ENCODE measurements at regions not wholly inside any gene's neighbourhood (a gene's known extent, or its start where the extent isn't known, plus 50 kb on each side); places are given as distances from the start of the nearest gene placed in this dataset.
"Not testable (repeated sequence)": the region's sequence is repeated elsewhere in the genome, so short reads cannot be mapped to it uniquely, and the experiment has no call there.

- no peak overlapping the region for H3K4me3 ChIP-seq (ENCODE audit: low read depth, low read length)
- TF ChIP-seq CTCF (IDR thresholded peaks at IDR 0.05; ENCODE audit: insufficient read depth, low read depth, low read length): no peak
- DNase-seq (ENCODE audit: low read depth): no peak
These were observed 57.8 kb upstream of the LYRM9 start for GRCh38 chr17:27950995-27951394.

GRCh38 chr17:27951872-27952271 lies 58.7 kb upstream of the LYRM9 start:
- no peak for TF ChIP-seq CTCF (IDR thresholded peaks at IDR 0.05; ENCODE audit: insufficient read depth, low read depth, low read length)
- DNase-seq (ENCODE audit: low read depth): no peak
- H3K4me3 ChIP-seq (ENCODE audit: low read depth, low read length): no peak overlapping the region

- no peak for TF ChIP-seq CTCF (IDR thresholded peaks at IDR 0.05; ENCODE audit: insufficient read depth, low read depth, low read length)
- H3K4me3 ChIP-seq (ENCODE audit: low read depth, low read length): no peak overlapping the region
- DNase-seq (ENCODE audit: low read depth): no peak
These were observed 59.2 kb upstream of the LYRM9 start for GRCh38 chr17:27952366-27952765.

GRCh38 chr17:27954548-27955495 lies 61.7 kb upstream of the LYRM9 start:
- no peak for TF ChIP-seq CTCF (IDR thresholded peaks at IDR 0.05; ENCODE audit: insufficient read depth, low read depth, low read length)
- H3K4me3 ChIP-seq (ENCODE audit: low read depth, low read length): no peak overlapping the region
- no peak for DNase-seq (ENCODE audit: low read depth)

- no peak for TF ChIP-seq CTCF (IDR thresholded peaks at IDR 0.05; ENCODE audit: insufficient read depth, low read depth, low read length)
- no peak for DNase-seq (ENCODE audit: low read depth)
These were observed 63.7 kb upstream of the LYRM9 start for GRCh38 chr17:27956601-27957445.

GRCh38 chr17:27957446-27957793 lies 64.3 kb upstream of the LYRM9 start:
- not testable (repeated sequence) for DNase-seq (ENCODE audit: low read depth); H3K4me3 ChIP-seq (ENCODE audit: low read depth, low read length)

More at GRCh38 chr17:27956601-27957445, 63.7 kb upstream of the LYRM9 start:
- no peak overlapping the region for H3K4me3 ChIP-seq (ENCODE audit: low read depth, low read length)

- no peak for TF ChIP-seq CTCF (IDR thresholded peaks at IDR 0.05; ENCODE audit: insufficient read depth, low read depth, low read length)
- no peak overlapping the region for H3K4me3 ChIP-seq (ENCODE audit: low read depth, low read length)
- DNase-seq (ENCODE audit: low read depth): no peak
These were observed 65.7 kb upstream of the LYRM9 start for GRCh38 chr17:27958708-27959381.

Measured in fibroblast of villous mesenchyme (primary cell).